GM19328 (cell line): ENCODE measurements at regions not wholly inside any gene's neighbourhood (a gene's known extent, or its start where the extent isn't known, plus 50 kb on each side); places are given as distances from the start of the nearest gene placed in this dataset.
"Not testable (repeated sequence)": the region's sequence is repeated elsewhere in the genome, so short reads cannot be mapped to it uniquely, and the experiment has no call there.

Source experiments
- ATAC-seq: cut with Tn5 transposase; IDR thresholded peaks from one replicate; pipeline ENCODE4 v1.9.1; 2021; ENCODE audit warnings: mild to moderate bottlenecking, moderate library complexity; ENCODE audit not compliant: unreplicated experiment

DNA sequence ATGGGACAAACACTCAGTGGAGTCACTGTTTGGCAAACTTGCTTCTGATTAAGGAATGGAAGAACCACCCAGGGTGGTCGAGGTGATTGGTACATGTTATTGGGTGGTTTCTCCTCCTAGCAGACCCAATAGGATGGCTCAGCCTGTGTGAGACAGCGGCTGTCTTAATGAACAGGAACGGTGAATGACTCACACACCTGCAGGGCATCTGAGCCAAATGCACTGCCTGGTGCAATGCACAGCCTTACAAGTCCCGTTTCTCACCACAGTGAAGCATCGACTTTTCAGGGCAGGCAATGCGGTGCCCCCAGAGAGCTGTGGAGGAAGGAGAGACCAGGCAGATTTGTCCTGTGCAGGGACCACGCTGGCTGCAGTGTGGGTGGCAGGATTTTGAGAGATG, 238.5 kb downstream of the FGF9 start:
- ATAC-seq, result no peak

DNA sequence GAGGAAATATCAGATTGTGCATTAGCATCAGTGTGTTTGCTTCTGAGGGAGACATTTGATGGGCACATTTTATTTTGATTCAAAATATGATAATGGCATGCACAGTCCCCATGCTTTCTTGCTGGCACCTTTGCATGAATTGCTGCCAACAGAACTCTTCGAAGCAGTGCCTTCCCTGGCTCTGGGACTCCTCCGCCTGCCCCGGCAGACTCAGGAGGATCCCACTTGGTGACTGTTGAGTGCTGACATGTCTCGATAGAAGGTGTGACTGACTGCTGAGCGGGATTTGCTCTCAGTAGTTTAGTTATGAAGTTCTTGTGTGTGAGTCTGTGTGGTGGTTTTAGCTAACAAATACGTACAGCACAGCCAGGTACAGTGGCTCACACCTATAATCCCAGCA, 239.7 kb downstream of the FGF9 start:
- ATAC-seq, result no peak

DNA sequence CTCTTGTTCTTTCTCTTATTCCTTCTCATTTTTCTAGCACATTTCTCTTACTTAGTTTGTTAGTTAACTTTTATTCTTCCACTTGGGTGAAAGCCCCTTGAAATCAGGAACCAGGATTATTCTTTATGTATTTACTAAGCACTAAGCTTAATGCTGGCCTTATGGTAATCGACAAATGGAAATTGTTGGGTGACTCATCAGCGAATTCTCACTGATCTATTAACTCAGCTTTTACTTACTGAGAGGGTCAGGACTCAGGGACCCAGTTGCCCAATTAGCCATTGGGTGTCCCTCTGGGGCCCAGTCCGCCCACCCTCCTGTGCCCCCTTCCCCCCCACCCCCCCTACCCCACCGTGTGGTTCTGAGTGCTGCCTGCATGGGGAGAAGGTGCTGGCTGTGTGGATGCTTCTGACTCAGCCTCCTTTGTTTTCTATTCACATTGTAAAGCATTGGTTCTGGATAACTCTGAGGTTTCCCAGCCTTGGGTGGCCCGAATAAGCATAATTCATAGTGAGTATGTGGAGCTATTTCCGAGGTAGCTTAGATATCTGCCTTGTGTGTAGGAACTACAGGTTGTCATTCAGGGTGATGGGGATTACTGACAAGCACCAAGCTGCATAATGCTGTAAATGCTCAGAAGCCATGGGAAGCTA, 240.9 kb downstream of the FGF9 start:
- ATAC-seq, result no peak

DNA sequence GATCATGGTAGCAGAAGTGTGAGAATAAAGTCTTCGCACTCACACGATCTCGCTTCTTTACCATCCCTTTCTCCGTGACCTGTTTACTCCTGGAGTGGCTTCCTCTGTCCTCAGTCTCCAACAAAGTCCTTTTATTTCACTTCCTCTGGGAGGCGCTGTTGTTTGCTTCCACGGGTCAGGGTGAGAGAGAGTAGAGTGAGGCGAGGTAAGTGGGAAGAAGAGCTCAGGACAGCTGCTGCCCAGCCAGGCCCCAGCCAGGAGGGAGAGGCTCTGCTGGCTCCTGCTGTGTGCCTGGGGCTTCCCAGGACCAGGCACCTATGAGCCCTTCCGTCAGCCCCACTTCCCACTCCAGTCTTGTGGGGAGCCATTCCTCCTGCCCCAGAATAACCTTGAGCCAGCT, 242.1 kb downstream of the FGF9 start:
- no peak for ATAC-seq

DNA sequence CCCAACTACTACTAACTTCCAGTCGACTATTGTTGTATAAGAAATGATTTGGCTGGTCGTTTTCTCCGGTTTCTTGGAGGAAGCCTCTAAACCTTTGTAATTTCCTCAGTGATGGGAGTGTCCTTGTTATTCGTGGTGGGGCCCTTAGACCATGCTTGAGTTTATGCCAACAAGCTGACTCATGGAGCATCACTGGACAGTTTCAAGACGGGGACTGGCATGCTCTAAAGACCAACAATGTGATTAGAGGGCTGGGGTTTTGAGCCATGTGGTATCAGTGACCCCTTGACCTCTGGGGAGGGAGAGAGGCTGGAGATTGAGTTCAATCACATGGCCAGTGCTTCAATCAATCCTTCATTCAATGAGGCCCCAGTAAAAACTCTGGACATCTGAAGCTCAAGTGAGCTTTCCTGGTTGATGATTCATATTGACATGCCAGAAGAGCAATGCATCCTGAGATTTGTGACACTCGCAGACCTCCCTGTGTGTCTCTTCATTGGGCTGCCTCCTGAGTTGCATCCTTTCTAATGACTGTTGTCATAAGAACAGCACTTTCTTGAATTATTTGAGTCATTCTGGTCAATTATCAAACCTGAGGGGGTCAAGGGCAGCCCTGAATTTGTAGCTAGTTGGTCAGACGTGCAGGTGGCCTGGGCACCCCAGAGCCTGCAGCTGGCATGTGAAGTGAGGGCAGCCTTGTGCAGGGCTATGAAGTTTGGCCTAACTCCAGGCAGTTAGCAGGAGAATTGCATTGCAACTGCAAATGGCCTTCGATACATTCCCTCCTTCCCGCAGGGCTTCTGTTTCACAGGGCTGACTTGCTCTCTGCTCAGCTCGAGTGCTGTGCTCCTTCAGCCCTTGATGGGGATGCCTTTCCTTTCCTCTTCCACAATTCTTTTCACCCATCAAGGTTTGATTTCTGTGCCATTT, 246.5 kb downstream of the FGF9 start:
- no peak for ATAC-seq

GRCh38 chr13:21920802-21921201, 249.9 kb downstream of the FGF9 start:
- not testable (repeated sequence) for ATAC-seq

DNA sequence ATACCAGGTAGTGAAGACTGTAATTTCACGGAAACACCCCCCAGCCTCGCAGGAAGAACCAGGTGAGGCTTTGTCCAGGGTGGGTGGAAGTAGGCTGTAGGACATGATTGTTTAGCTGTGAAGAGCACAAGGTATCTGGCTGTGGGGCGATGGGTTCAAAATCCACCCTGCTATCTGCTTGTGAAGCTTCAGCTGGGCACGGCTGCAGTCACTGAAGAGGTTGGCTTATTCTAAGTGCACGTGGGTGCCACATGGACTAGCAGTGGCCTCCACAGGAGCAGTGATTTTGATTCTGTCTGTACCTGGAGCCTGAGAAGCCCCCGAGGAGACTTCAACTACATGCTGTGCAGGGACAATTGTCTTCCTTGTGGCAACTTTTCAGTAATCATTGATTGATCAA, 254.1 kb downstream of the FGF9 start:
- no peak for ATAC-seq

- ATAC-seq, result no peak
Measured at GRCh38 chr13:21925720-21926119, 254.8 kb downstream of the FGF9 start.

GRCh38 chr13:21929400-21929799, 258.5 kb downstream of the FGF9 start:
- ATAC-seq, result no peak

DNA sequence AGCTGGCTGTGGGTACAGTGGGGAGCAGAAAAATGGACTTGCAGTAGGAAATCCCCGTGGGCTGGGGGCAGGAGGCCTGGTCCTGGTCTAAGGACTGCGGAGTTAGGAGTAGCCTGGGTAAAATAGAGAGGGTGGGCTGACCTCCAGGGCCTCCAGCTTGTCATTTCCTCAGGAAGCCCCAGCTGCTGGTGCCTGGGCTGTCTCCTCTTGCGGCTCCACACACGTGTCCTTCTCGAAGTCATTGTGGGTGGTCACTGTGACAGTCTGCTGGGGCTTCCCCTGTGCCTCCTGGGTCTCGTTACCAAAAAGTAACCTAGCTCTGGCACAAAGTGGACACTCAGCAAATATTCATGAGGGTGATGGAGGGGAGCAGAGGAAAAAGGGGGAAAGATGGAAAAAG, 259.7 kb downstream of the FGF9 start:
- ATAC-seq, result no peak

- ATAC-seq, result no peak
Measured at GRCh38 chr13:21932578-21932977, 261.7 kb downstream of the FGF9 start.

DNA sequence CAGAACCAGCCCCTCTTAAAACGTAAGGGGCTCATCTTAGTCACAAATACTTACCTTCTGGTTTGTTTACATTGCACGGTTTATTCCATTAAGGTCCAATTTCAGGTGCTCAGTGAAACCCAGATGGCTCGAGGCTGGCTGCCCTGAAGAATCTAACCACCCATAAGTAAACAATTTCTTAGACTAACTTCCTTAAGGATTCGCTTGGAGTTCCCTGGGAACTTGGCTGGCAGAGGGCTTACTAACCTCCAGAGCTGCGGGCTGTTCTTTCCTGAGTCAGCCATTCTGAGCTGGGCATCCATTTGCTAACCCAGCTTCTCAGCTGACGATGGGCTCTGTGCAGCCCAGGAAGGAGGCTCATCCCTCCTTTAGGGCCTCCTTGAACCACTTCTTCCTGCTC, 262.1 kb downstream of the FGF9 start:
- ATAC-seq, result no peak

DNA sequence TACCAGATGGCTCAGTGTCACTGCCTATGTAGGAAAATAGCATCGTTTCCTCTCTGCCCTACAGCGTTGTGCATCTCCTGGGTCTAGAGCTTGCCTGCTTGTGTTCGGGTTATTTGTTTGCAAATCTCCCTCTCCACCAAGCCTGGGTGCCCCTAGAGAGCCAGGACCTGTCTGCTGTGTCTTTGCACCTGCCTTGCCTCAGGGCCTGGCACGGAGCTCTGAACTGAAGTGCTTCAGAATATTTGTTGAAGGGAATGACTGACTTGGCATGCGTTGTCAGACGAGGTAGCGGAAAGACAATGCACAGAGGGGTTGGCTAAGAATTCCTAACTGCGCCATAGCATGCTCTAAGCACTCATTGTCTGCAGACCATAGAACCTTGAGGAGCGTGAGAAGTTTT, 263.4 kb downstream of the FGF9 start:
- no peak for ATAC-seq

GRCh38 chr13:21936674-21937073, 265.8 kb downstream of the FGF9 start:
- no peak for ATAC-seq

GRCh38 chr13:21938168-21938567, 267.3 kb downstream of the FGF9 start:
- no peak for ATAC-seq

DNA sequence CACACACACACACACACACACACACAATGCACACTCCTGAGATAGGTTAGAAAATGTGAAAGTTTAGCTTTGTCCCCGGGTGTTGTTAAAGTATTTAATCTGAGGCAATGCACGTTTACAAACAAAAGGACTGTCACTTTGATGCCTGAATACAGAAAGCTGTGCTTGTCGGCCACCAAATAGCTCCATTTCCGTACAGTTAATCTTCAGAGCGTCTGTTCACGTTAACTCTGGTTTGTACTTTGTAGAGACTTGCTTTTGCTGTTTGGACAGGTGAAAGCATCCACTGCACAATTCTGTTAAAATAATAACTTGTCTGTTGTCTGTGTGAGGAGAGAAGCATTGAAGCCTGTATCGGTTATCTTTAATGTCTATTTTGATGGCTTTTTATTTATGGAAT, 267.8 kb downstream of the FGF9 start:
- no peak for ATAC-seq

- no peak for ATAC-seq
Measured at GRCh38 chr13:21942061-21942460, 271.2 kb downstream of the FGF9 start.

- no peak for ATAC-seq
Measured at GRCh38 chr13:21944610-21945009, 273.7 kb downstream of the FGF9 start.

DNA sequence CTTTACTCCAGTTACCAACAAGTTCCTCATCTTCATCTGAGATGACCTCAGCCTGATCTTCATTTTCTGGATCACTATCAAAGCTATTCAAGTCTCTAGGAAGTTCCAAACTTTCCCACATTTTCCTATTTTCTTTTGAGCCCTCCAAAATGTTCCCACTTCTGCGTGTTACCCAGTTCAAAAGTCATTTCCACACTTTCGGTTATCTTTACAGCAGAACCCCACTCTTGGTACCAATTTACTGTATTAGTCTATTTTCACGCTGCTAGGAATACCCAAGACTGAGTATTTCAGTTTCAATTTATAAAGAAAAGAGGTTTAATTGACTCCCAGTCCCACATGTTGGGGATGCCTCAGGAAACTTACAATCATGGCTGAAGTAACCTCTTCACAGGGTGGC, 274.3 kb downstream of the FGF9 start:
- no peak for ATAC-seq

DNA sequence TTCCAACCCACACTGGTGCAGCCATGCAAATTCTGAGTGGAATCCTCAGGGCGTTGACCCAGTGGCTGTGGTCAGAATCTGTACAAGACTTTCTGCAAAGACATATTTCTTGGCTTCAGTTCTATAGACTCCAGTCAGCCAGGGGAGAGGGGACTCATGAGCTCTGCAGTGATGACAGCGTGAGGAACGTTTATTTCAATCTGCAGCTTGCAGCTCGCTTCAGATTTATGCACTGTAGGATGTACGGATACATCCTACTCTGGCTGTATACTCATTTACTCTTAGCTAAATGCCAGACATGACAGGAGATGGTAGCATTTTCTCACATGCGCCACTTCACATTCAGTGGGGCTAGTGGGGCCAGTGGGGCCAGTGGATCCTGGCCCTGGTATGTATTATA, 276.1 kb downstream of the FGF9 start:
- ATAC-seq, result no peak

DNA sequence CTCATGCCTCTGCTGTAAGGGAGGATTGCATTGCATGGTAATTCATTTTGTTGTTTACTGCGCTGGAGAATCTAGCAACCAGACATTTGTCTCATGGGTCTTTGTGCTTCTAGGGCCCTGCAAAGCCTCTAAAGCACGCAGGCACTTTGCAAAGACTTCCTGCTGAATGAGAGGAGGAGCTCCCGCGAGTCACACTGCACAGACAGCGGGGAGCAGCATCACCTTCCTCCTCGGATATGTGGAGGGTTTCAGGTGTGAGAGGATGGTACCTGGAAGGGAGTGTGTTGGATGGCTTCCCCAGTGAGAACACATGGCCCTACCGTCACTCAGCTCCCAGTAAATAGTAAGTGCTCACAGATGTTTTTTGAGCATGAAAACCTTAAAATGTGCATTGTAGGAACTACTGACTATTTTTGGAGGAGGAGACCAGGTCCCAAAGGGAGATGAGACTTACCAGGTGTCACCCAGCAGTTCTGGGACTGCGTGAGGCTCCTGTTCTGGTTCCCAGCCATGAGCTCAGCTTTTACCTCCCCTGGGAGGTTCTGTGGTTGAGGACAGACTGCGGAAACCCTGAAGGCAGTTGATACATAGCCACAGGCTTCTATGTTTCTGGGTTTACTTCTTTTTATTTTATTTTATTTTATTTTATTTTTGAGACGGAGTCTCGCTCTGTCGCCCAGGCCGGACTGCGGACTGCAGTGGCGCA, 278.0 kb downstream of the FGF9 start:
- ATAC-seq, result peak; percentile 71
